ENCODE measurements at regions not wholly inside any gene's neighbourhood (a gene's known extent, or its start where the extent isn't known, plus 50 kb on each side); places are given as distances from the start of the nearest gene placed in this dataset.

GRCh38 chr6:141685416-141685815, 447.3 kb upstream of the GJE1 start:
- Histone ChIP-seq H3K9me2 (replicated peaks; ENCODE audit: insufficient read depth) (no peaks in the 10 kb centered on the region), H2AFZ (no peak overlapping the region), H3K9me3 (ENCODE audit: low read depth) (no peaks in the 10 kb centered on the region), H3K79me2 (no peaks in the 10 kb centered on the region), H4K20me1 (ENCODE audit: insufficient read depth, poor library complexity, severe bottlenecking) (no peaks in the 10 kb centered on the region), H3K27me3 (no peaks in the 10 kb centered on the region), H3K36me3 (replicated peaks; ENCODE audit: insufficient read depth, low read depth) (no peaks in the 10 kb centered on the region), H3K27ac (no peak overlapping the region), H3K4me1 (ENCODE audit: insufficient read depth) (no peaks in the 10 kb centered on the region), H3K4me2 (no peak overlapping the region), H3K4me3 (no peak overlapping the region)
- TF ChIP-seq EZH2 (IDR thresholded peaks at IDR 0.05; ENCODE audit: borderline replicate concordance): no peak
- TF ChIP-seq EZH2phosphoT487 (IDR thresholded peaks at IDR 0.05; ENCODE audit: low read depth, severe bottlenecking, unreplicated experiment): no peak
- TF ChIP-seq CTCF (IDR thresholded peaks at IDR 0.05; ENCODE audit: poor library complexity): no peak
- no peak for DNase-seq (ENCODE audit: low spot score)
- 42% methylated on average over 1 of the region's 1 CpG for WGBS (ENCODE audit: low lambda C conversion rate, missing lambda C conversion rate)

GRCh38 chr6:141682391-141682790, 450.3 kb upstream of the GJE1 start:
- no peaks in the 10 kb centered on the region for H3K79me2 ChIP-seq
- no peak for DNase-seq (ENCODE audit: low spot score)
- no peaks in the 10 kb centered on the region for H3K9me2 ChIP-seq (replicated peaks; ENCODE audit: insufficient read depth)
- H3K27ac ChIP-seq: no peak overlapping the region
- TF ChIP-seq EZH2 (IDR thresholded peaks at IDR 0.05; ENCODE audit: borderline replicate concordance) (no peak), CTCF (IDR thresholded peaks at IDR 0.05; ENCODE audit: poor library complexity) (no peak), EZH2phosphoT487 (IDR thresholded peaks at IDR 0.05; ENCODE audit: low read depth, severe bottlenecking, unreplicated experiment) (no peak)
- H3K4me3 ChIP-seq: no peak overlapping the region
- no peak overlapping the region for H3K4me2 ChIP-seq
- H3K36me3 ChIP-seq (replicated peaks; ENCODE audit: insufficient read depth, low read depth): no peaks in the 10 kb centered on the region
- no peaks in the 10 kb centered on the region for H4K20me1 ChIP-seq (ENCODE audit: insufficient read depth, poor library complexity, severe bottlenecking)
- H3K4me1 ChIP-seq (ENCODE audit: insufficient read depth): no peaks in the 10 kb centered on the region
- H2AFZ ChIP-seq: no peak overlapping the region
- no peaks in the 10 kb centered on the region for H3K27me3 ChIP-seq
- H3K9me3 ChIP-seq (ENCODE audit: low read depth): no peaks in the 10 kb centered on the region

GRCh38 chr6:141677598-141678211, 455.0 kb upstream of the GJE1 start:
- Histone ChIP-seq H3K9me3 (ENCODE audit: low read depth) (no peaks in the 10 kb centered on the region), H2AFZ (no peak overlapping the region), H3K27ac (no peak overlapping the region), H3K79me2 (no peaks in the 10 kb centered on the region), H3K9me2 (replicated peaks; ENCODE audit: insufficient read depth) (no peaks in the 10 kb centered on the region), H3K4me3 (no peak overlapping the region), H4K20me1 (ENCODE audit: insufficient read depth, poor library complexity, severe bottlenecking) (no peaks in the 10 kb centered on the region), H3K4me1 (ENCODE audit: insufficient read depth) (no peaks in the 10 kb centered on the region), H3K27me3 (no peaks in the 10 kb centered on the region), H3K36me3 (replicated peaks; ENCODE audit: insufficient read depth, low read depth) (no peaks in the 10 kb centered on the region), H3K4me2 (no peak overlapping the region)
- peak; percentile 63 for DNase-seq (ENCODE audit: low spot score)
- WGBS (ENCODE audit: low lambda C conversion rate, missing lambda C conversion rate): 55% methylated on average over 4 of the region's 4 CpGs
- TF ChIP-seq EZH2phosphoT487 (IDR thresholded peaks at IDR 0.05; ENCODE audit: low read depth, severe bottlenecking, unreplicated experiment) (no peak), CTCF (IDR thresholded peaks at IDR 0.05; ENCODE audit: poor library complexity) (peak; percentile 77)

GRCh38 chr6:141675957-141676356, 456.8 kb upstream of the GJE1 start:
- Histone ChIP-seq H3K36me3 (replicated peaks; ENCODE audit: insufficient read depth, low read depth) (no peaks in the 10 kb centered on the region), H3K27ac (no peak overlapping the region), H4K20me1 (ENCODE audit: insufficient read depth, poor library complexity, severe bottlenecking) (no peaks in the 10 kb centered on the region), H3K4me3 (no peak overlapping the region), H3K27me3 (no peaks in the 10 kb centered on the region), H3K4me1 (ENCODE audit: insufficient read depth) (no peaks in the 10 kb centered on the region), H3K4me2 (no peak overlapping the region), H3K9me3 (ENCODE audit: low read depth) (no peaks in the 10 kb centered on the region), H3K9me2 (replicated peaks; ENCODE audit: insufficient read depth) (no peaks in the 10 kb centered on the region), H3K79me2 (no peaks in the 10 kb centered on the region), H2AFZ (no peak overlapping the region)
- 67% methylated on average over 1 of the region's 1 CpG for WGBS (ENCODE audit: low lambda C conversion rate, missing lambda C conversion rate)
- TF ChIP-seq EZH2 (IDR thresholded peaks at IDR 0.05; ENCODE audit: borderline replicate concordance): no peak
- peak; percentile 57 for TF ChIP-seq CTCF (IDR thresholded peaks at IDR 0.05; ENCODE audit: poor library complexity)
- no peak for DNase-seq (ENCODE audit: low spot score)

Data from hepatocyte (in vitro differentiated cells).